ENCODE measurements at regions not wholly inside any gene's neighbourhood (a gene's known extent, or its start where the extent isn't known, plus 50 kb on each side); places are given as distances from the start of the nearest gene placed in this dataset.

GRCh38 chr16:86176462-86176861 is 277.5 kb downstream of the IRF8 start:
- H3F3A ChIP-seq (ENCODE audit: insufficient read depth, low read depth): no peaks in the 10 kb centered on the region
- no TSS peak for BruUV-seq (replicated peaks)
- no peak overlapping the region for H3K4me3 ChIP-seq
- H3K27me3 ChIP-seq (ENCODE audit: insufficient read depth, low read depth): peaks cover 29% of the 10 kb centered on the region
- no peak for DNase-seq
- H2AFZ ChIP-seq: no peak overlapping the region
- ChIA-PET POLR2A (ENCODE audit: unreplicated experiment) (no interaction called here), CTCF (no interaction called here)
- H3K4me1 ChIP-seq (replicated peaks; ENCODE audit: insufficient read depth): no peaks in the 10 kb centered on the region
- no peaks in the 10 kb centered on the region for H4K20me1 ChIP-seq (ENCODE audit: insufficient read depth)
- intact Hi-C loops (cut with micrococcal nuclease; ENCODE audit: unreplicated experiment): no loop called here
- H3K9me2 ChIP-seq (ENCODE audit: insufficient read depth): no peaks in the 10 kb centered on the region
- H3K27ac ChIP-seq: no peak overlapping the region
- no peaks in the 10 kb centered on the region for H3K79me2 ChIP-seq (ENCODE audit: low read depth)
- H3K4me2 ChIP-seq: no peak overlapping the region
- no peaks in the 10 kb centered on the region for H3K36me3 ChIP-seq (ENCODE audit: low read depth)
- no peak for TF ChIP-seq EZH2 (IDR thresholded peaks at IDR 0.05; ENCODE audit: low read depth)
- no peak for TF ChIP-seq CTCF (conservative IDR thresholded peaks at IDR 0.05)
- no peaks in the 10 kb centered on the region for H3K9me3 ChIP-seq (ENCODE audit: insufficient read depth, low read depth)

GRCh38 chr16:86180244-86180643 is 281.3 kb downstream of the IRF8 start:
- ChIA-PET POLR2A (ENCODE audit: unreplicated experiment) (no interaction called here), CTCF (no interaction called here)
- no peak for DNase-seq
- TF ChIP-seq EZH2 (IDR thresholded peaks at IDR 0.05; ENCODE audit: low read depth) (no peak), CTCF (conservative IDR thresholded peaks at IDR 0.05) (no peak)
- Histone ChIP-seq H3K36me3 (ENCODE audit: low read depth) (no peaks in the 10 kb centered on the region), H2AFZ (no peak overlapping the region), H3K27ac (no peak overlapping the region), H3K9me2 (ENCODE audit: insufficient read depth) (no peaks in the 10 kb centered on the region), H3K4me1 (replicated peaks; ENCODE audit: insufficient read depth) (no peaks in the 10 kb centered on the region), H3K9me3 (ENCODE audit: insufficient read depth, low read depth) (no peaks in the 10 kb centered on the region), H4K20me1 (ENCODE audit: insufficient read depth) (no peaks in the 10 kb centered on the region), H3K4me3 (no peak overlapping the region), H3K79me2 (ENCODE audit: low read depth) (no peaks in the 10 kb centered on the region), H3K4me2 (no peak overlapping the region), H3K27me3 (ENCODE audit: insufficient read depth, low read depth) (peaks cover 26% of the 10 kb centered on the region; the same call in 1 of the 2 replicates), H3F3A (ENCODE audit: insufficient read depth, low read depth) (no peaks in the 10 kb centered on the region)
- BruUV-seq (replicated peaks): no TSS peak
- intact Hi-C loops (cut with micrococcal nuclease; ENCODE audit: unreplicated experiment): no loop called here

GRCh38 chr16:86180780-86181179 is 281.8 kb downstream of the IRF8 start:
- Histone ChIP-seq H3K4me1 (replicated peaks; ENCODE audit: insufficient read depth) (no peaks in the 10 kb centered on the region), H3K36me3 (ENCODE audit: low read depth) (no peaks in the 10 kb centered on the region), H3K79me2 (ENCODE audit: low read depth) (no peaks in the 10 kb centered on the region), H2AFZ (no peak overlapping the region), H3K4me3 (no peak overlapping the region), H4K20me1 (ENCODE audit: insufficient read depth) (no peaks in the 10 kb centered on the region), H3K27me3 (ENCODE audit: insufficient read depth, low read depth) (peaks cover 31% of the 10 kb centered on the region; the same call in 1 of the 2 replicates), H3F3A (ENCODE audit: insufficient read depth, low read depth) (no peaks in the 10 kb centered on the region), H3K9me3 (ENCODE audit: insufficient read depth, low read depth) (no peaks in the 10 kb centered on the region), H3K4me2 (no peak overlapping the region), H3K9me2 (ENCODE audit: insufficient read depth) (no peaks in the 10 kb centered on the region), H3K27ac (no peak overlapping the region)
- intact Hi-C loops (cut with micrococcal nuclease; ENCODE audit: unreplicated experiment): no loop called here
- DNase-seq: no peak
- ChIA-PET CTCF (no interaction called here), POLR2A (ENCODE audit: unreplicated experiment) (no interaction called here)
- no TSS peak for BruUV-seq (replicated peaks)
- TF ChIP-seq EZH2 (IDR thresholded peaks at IDR 0.05; ENCODE audit: low read depth): no peak

- Histone ChIP-seq H3K4me3 (no peak overlapping the region), H3K4me1 (replicated peaks; ENCODE audit: insufficient read depth) (no peaks in the 10 kb centered on the region), H3K27me3 (ENCODE audit: insufficient read depth, low read depth) (peaks cover 39% of the 10 kb centered on the region; the same call in 1 of the 2 replicates), H3K36me3 (ENCODE audit: low read depth) (no peaks in the 10 kb centered on the region), H3K9me2 (ENCODE audit: insufficient read depth) (no peaks in the 10 kb centered on the region), H4K20me1 (ENCODE audit: insufficient read depth) (no peaks in the 10 kb centered on the region), H3K27ac (no peak overlapping the region), H3K79me2 (ENCODE audit: low read depth) (no peaks in the 10 kb centered on the region), H2AFZ (no peak overlapping the region), H3F3A (ENCODE audit: insufficient read depth, low read depth) (no peaks in the 10 kb centered on the region), H3K9me3 (ENCODE audit: insufficient read depth, low read depth) (no peaks in the 10 kb centered on the region), H3K4me2 (no peak overlapping the region)
- TF ChIP-seq CTCF (conservative IDR thresholded peaks at IDR 0.05): no peak
- TF ChIP-seq EZH2 (IDR thresholded peaks at IDR 0.05; ENCODE audit: low read depth): no peak
- CTCF ChIA-PET: no interaction called here
- DNase-seq: no peak
- intact Hi-C loops (cut with micrococcal nuclease; ENCODE audit: unreplicated experiment): no loop called here
- BruUV-seq (replicated peaks): no TSS peak
- POLR2A ChIA-PET (ENCODE audit: unreplicated experiment): no interaction called here
These were observed 282.6 kb downstream of the IRF8 start for GRCh38 chr16:86181526-86181925.

Data from PC-9 (cell line).